ENCODE measurements at regions not wholly inside any gene's neighbourhood (a gene's known extent, or its start where the extent isn't known, plus 50 kb on each side); places are given as distances from the start of the nearest gene placed in this dataset.

GRCh38 chr4:112926819-112927218 is 122.6 kb upstream of the ANK2 start:
- Histone ChIP-seq H3K27ac (no peak overlapping the region), H3K36me3 (no peaks in the 10 kb centered on the region), H3K4me1 (peaks cover 0 to 12% of the 10 kb centered on the region in 2 donors), H3K9me3 (no peaks in the 10 kb centered on the region), H3K4me3 (no peak overlapping the region), H3K27me3 (no peaks in the 10 kb centered on the region)
- TF ChIP-seq, protein P1, sequence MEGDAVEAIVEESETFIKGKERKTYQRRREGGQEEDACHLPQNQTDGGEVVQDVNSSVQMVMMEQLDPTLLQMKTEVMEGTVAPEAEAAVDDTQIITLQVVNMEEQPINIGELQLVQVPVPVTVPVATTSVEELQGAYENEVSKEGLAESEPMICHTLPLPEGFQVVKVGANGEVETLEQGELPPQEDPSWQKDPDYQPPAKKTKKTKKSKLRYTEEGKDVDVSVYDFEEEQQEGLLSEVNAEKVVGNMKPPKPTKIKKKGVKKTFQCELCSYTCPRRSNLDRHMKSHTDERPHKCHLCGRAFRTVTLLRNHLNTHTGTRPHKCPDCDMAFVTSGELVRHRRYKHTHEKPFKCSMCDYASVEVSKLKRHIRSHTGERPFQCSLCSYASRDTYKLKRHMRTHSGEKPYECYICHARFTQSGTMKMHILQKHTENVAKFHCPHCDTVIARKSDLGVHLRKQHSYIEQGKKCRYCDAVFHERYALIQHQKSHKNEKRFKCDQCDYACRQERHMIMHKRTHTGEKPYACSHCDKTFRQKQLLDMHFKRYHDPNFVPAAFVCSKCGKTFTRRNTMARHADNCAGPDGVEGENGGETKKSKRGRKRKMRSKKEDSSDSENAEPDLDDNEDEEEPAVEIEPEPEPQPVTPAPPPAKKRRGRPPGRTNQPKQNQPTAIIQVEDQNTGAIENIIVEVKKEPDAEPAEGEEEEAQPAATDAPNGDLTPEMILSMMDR (IDR thresholded peaks at IDR 0.05), result no peak
- intact Hi-C loops (cut with DNase I), result no loop called here
- DNase-seq (ENCODE audit: low spot score in 2 of 2), result no peak

DNA sequence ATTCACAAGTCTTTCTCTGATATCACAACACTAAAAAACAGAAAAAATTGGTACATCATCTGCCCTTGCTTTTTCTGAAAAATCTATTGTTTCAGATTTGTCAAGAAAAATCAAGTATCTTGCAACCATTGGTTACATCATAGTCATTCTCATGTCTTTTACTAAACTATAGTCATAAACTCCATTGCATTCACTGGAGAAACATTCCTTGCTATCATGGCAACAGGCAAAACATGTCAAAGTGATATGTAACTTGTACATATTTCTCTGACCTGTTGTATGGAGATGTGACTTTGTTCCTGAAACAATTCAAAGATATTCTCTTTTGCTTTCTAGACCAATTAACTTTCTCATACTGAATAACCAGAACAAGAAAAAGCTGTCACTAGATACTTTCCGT is 121.9 kb upstream of the ANK2 start:
- Histone ChIP-seq H3K27ac (no peak overlapping the region), H3K4me1 (peaks cover 0 to 12% of the 10 kb centered on the region in 2 donors), H3K9me3 (no peaks in the 10 kb centered on the region), H3K27me3 (no peaks in the 10 kb centered on the region), H3K36me3 (no peaks in the 10 kb centered on the region), H3K4me3 (no peak overlapping the region)
- intact Hi-C loops (cut with DNase I), result no loop called here
- DNase-seq (ENCODE audit: low spot score in 2 of 2), result no peak
- TF ChIP-seq, protein P1 (IDR thresholded peaks at IDR 0.05), result no peak

DNA sequence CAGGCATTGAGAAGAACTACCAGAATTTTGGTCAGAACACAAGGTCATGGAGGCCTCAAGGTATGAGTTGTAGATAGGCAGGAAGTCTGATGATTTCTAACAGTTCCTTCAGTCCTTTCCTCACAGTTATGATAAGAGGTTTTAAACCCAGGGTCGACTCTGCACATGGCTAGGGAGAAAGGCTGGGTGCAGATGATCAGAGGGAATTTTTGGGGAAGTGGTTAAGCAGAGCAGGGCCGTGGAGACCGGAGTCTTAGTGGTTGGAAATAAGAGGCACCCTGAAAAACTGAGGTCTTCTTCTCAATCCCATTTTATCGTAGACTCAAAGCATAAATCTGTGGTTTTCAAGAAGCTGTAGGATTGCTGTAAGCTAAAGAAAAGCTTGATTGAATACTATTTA is 118.5 kb upstream of the ANK2 start:
- H3K36me3 ChIP-seq, result no peaks in the 10 kb centered on the region
- no peak for DNase-seq (ENCODE audit: low spot score in 2 of 2)
- H3K4me1 ChIP-seq, result no peaks in the 10 kb centered on the region
- H3K4me3 ChIP-seq, result no peak overlapping the region
- H3K27ac ChIP-seq, result no peak overlapping the region
- intact Hi-C loops (cut with DNase I), result no loop called here
- no peaks in the 10 kb centered on the region for H3K9me3 ChIP-seq
- TF ChIP-seq, protein P1 (IDR thresholded peaks at IDR 0.05), result no peak
- H3K27me3 ChIP-seq, result no peaks in the 10 kb centered on the region

GRCh38 chr4:112933790-112934189 is 115.7 kb upstream of the ANK2 start:
- intact Hi-C loops (cut with DNase I), result no loop called here

GRCh38 chr4:112938461-112939058 is 110.9 kb upstream of the ANK2 start:
- no peaks in the 10 kb centered on the region for H3K27me3 ChIP-seq
- no peaks in the 10 kb centered on the region for H3K4me1 ChIP-seq
- H3K27ac ChIP-seq, result no peak overlapping the region
- no peaks in the 10 kb centered on the region for H3K36me3 ChIP-seq
- H3K9me3 ChIP-seq, result no peaks in the 10 kb centered on the region
- TF ChIP-seq, protein P1 (IDR thresholded peaks at IDR 0.05), result peak; percentile 27 to 79 (median 75)
- intact Hi-C loops (cut with DNase I), result loop anchor here (1.0 to 5.0 kb wide), 4 partner anchors 81 to 302 kb away; partner anchors contain the start of gene ZGRF1
- no peak overlapping the region for H3K4me3 ChIP-seq
- no peak for DNase-seq (ENCODE audit: low spot score in 2 of 2)

More at GRCh38 chr4:112933790-112934189, 115.7 kb upstream of the ANK2 start:
- Histone ChIP-seq H3K9me3 (no peaks in the 10 kb centered on the region), H3K27ac (no peak overlapping the region), H3K36me3 (no peaks in the 10 kb centered on the region), H3K4me1 (no peaks in the 10 kb centered on the region), H3K27me3 (no peaks in the 10 kb centered on the region), H3K4me3 (no peak overlapping the region)
- DNase-seq (ENCODE audit: low spot score in 2 of 2), result no peak
- TF ChIP-seq, protein P1 (IDR thresholded peaks at IDR 0.05), result no peak
